NB4 (cell line): ENCODE measurements at regions not wholly inside any gene's neighbourhood (a gene's known extent, or its start where the extent isn't known, plus 50 kb on each side); places are given as distances from the start of the nearest gene placed in this dataset.

Experiments
- DNase-seq: peaks from one replicate; pipeline ENCODE4 v3.0.0; 2010; ENCODE audit warnings: low read depth
- H3K4me3 ChIP-seq: one replicate; pipeline ENCODE4 v1.5.1; 2011; ENCODE audit warnings: mild to moderate bottlenecking, low read depth, low read length, moderate library complexity
- CTCF ChIP-seq: IDR thresholded peaks from one replicate; pipeline ENCODE4 v1.5.1; 2012; ENCODE audit warnings: low read depth, low read length
- MAX ChIP-seq: IDR thresholded peaks from 2 replicates; pipeline ENCODE4 v1.6.1; 2011; ENCODE audit warnings: low read depth, low read length
- MYC ChIP-seq: IDR thresholded peaks from 2 replicates; pipeline ENCODE4 v1.6.1; 2011; ENCODE audit warnings: low read depth, low read length
- POLR2A ChIP-seq: IDR thresholded peaks from 2 replicates; pipeline ENCODE4 v1.6.1; 2011; ENCODE audit warnings: mild to moderate bottlenecking; ENCODE audit not compliant: insufficient read length; ENCODE audit errors: extremely low read depth

DNA sequence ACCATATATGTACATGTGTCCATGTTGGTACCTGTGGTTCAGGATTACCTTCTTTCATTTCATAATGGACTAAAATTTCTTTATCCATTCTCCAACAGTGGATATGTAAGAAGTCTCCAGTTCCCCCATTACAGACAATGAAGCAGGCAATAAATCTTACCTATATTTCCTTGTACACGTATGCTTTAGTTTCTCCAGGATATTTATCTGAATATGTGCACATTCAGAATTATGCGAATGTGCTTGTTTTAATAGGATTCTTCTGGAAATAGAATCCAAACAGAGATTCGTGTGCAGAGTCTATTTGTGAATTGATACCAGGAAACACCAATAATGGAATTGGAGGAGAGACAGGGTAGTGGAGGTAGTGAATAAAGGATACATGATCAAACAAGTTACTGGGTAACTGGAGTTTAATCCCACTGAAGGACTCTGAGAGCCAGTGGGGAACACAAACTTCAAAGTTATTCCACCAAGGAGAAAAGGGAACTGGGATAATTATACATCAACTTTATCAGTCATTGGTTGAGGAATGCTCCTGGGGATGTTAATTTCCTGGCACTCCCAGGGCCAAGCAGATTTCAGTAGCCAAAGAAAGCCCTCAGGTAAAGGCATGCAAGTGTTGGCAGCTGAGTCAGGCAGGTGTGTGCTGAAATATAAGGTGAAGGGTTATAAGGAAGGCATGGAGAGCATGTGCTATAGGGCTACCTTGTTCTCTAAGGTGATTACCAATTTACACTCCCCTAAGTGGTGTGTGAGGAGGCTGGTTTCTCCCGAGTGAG is 374.9 kb upstream of the PBX1 start:
- no peak for TF ChIP-seq MAX
- TF ChIP-seq MYC = no peak
- TF ChIP-seq POLR2A = no peak
- TF ChIP-seq CTCF = no peak
- no peak for DNase-seq
- no peak overlapping the region for H3K4me3 ChIP-seq

DNA sequence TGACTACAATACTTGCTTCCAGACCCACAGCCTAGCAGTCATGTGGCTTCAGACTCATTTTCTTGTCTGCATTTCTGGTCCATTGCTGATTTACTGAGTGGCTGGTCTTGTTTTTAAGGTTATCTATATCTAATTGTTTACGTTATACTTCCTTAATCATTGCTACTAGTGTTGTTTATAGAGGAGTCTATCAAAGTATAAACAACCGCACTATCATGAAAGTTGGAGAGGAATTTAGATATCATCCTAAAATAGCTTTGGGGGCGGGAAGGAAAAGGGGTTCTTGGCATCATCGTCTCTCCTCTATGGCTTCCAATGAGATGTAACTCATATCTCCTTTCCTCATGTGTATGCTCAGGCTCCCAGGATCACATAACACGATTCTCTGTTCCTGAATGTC is 372.1 kb upstream of the PBX1 start:
- no peak for DNase-seq
- TF ChIP-seq CTCF (no peak), MYC (no peak), POLR2A (no peak), MAX (no peak)
- H3K4me3 ChIP-seq = no peak overlapping the region

- H3K4me3 ChIP-seq = no peak overlapping the region
- DNase-seq = no peak
- TF ChIP-seq POLR2A (no peak), MAX (no peak), CTCF (no peak), MYC (no peak)
These were observed 370.5 kb upstream of the PBX1 start for GRCh38 chr1:164188497-164188896.

- no peak for TF ChIP-seq MAX
- TF ChIP-seq POLR2A = no peak
- no peak for TF ChIP-seq MYC
- TF ChIP-seq CTCF = no peak
- no peak for DNase-seq
- no peak overlapping the region for H3K4me3 ChIP-seq
These were observed 367.8 kb upstream of the PBX1 start for GRCh38 chr1:164191191-164191590.

GRCh38 chr1:164210211-164210739 is 348.7 kb upstream of the PBX1 start:
- TF ChIP-seq MAX (no peak), CTCF (no peak)
- H3K4me3 ChIP-seq = no peak overlapping the region
- no peak for DNase-seq
